ENCODE measurements at regions not wholly inside any gene's neighbourhood (a gene's known extent, or its start where the extent isn't known, plus 50 kb on each side); places are given as distances from the start of the nearest gene placed in this dataset.

GRCh38 chr18:22318745-22319407 lies 98.8 kb downstream of the CTAGE1 start:
- POLR2A ChIA-PET, result no interaction called here
- no peak for TF ChIP-seq CTCF (IDR thresholded peaks at IDR 0.05; ENCODE audit: insufficient read depth in 1 of 2, low read depth in 1 of 2, low read length in 1 of 2, severe bottlenecking in 1 of 2, unreplicated experiment in 1 of 2)
- no peak overlapping the region for H3K27ac Mint-ChIP-seq (ENCODE audit: unreplicated experiment)
- no peaks in the 10 kb centered on the region for H3K9me3 Mint-ChIP-seq (ENCODE audit: unreplicated experiment)
- Histone ChIP-seq H3K36me3 (ENCODE audit: control insufficient read depth, insufficient read depth, low read length) (no peaks in the 10 kb centered on the region), H3K4me1 (no peaks in the 10 kb centered on the region), H3K27me3 (replicated peaks; ENCODE audit: control insufficient read depth, insufficient read depth, low read length) (no peaks in the 10 kb centered on the region), H3K9me3 (no peaks in the 10 kb centered on the region), H3K4me3 (ENCODE audit: low read depth, low read length) (no peak overlapping the region)
- no peak for DNase-seq
- CTCF ChIA-PET, result no interaction called here
- no TSS peak for BruUV-seq (replicated peaks)
- intact Hi-C loops (cut with micrococcal nuclease; ENCODE audit: unreplicated experiment), result no loop called here
- no peaks in the 10 kb centered on the region for H3K36me3 Mint-ChIP-seq (ENCODE audit: insufficient read depth, unreplicated experiment)
- no peaks in the 10 kb centered on the region for H3K4me1 Mint-ChIP-seq (ENCODE audit: low read depth, unreplicated experiment)
- H3K27me3 Mint-ChIP-seq (ENCODE audit: insufficient read depth, unreplicated experiment), result no peaks in the 10 kb centered on the region
- H3K4me3 Mint-ChIP-seq (ENCODE audit: unreplicated experiment), result no peak overlapping the region

- no peaks in the 10 kb centered on the region for H3K4me1 ChIP-seq
- no peak overlapping the region for H3K4me3 ChIP-seq (ENCODE audit: low read depth, low read length)
- Mint-ChIP-seq H3K36me3 (ENCODE audit: insufficient read depth, unreplicated experiment) (no peaks in the 10 kb centered on the region), H3K27ac (ENCODE audit: unreplicated experiment) (no peak overlapping the region), H3K4me3 (ENCODE audit: unreplicated experiment) (no peak overlapping the region), H3K9me3 (ENCODE audit: unreplicated experiment) (no peaks in the 10 kb centered on the region), H3K27me3 (ENCODE audit: insufficient read depth, unreplicated experiment) (no peaks in the 10 kb centered on the region), H3K4me1 (ENCODE audit: low read depth, unreplicated experiment) (no peaks in the 10 kb centered on the region)
- no peak for DNase-seq
- CTCF ChIA-PET, result no interaction called here
- POLR2A ChIA-PET, result no interaction called here
- no peak for TF ChIP-seq CTCF (IDR thresholded peaks at IDR 0.05; ENCODE audit: insufficient read depth in 1 of 2, low read depth in 1 of 2, low read length in 1 of 2, severe bottlenecking in 1 of 2, unreplicated experiment in 1 of 2)
- BruUV-seq (replicated peaks), result no TSS peak
- no peaks in the 10 kb centered on the region for H3K27me3 ChIP-seq (replicated peaks; ENCODE audit: control insufficient read depth, insufficient read depth, low read length)
- no peaks in the 10 kb centered on the region for H3K9me3 ChIP-seq
- intact Hi-C loops (cut with micrococcal nuclease; ENCODE audit: unreplicated experiment), result no loop called here
- no peaks in the 10 kb centered on the region for H3K36me3 ChIP-seq (ENCODE audit: control insufficient read depth, insufficient read depth, low read length)
These were observed 103.3 kb downstream of the CTAGE1 start for GRCh38 chr18:22314420-22314819.

- Mint-ChIP-seq H3K27ac (ENCODE audit: unreplicated experiment) (no peak overlapping the region), H3K9me3 (ENCODE audit: unreplicated experiment) (no peaks in the 10 kb centered on the region), H3K4me3 (ENCODE audit: unreplicated experiment) (no peak overlapping the region), H3K36me3 (ENCODE audit: insufficient read depth, unreplicated experiment) (no peaks in the 10 kb centered on the region), H3K4me1 (ENCODE audit: low read depth, unreplicated experiment) (no peaks in the 10 kb centered on the region), H3K27me3 (ENCODE audit: insufficient read depth, unreplicated experiment) (no peaks in the 10 kb centered on the region)
- Histone ChIP-seq H3K36me3 (ENCODE audit: control insufficient read depth, insufficient read depth, low read length) (no peaks in the 10 kb centered on the region), H3K4me3 (ENCODE audit: low read depth, low read length) (no peak overlapping the region), H3K4me1 (no peaks in the 10 kb centered on the region), H3K27me3 (replicated peaks; ENCODE audit: control insufficient read depth, insufficient read depth, low read length) (no peaks in the 10 kb centered on the region), H3K9me3 (no peaks in the 10 kb centered on the region)
- intact Hi-C loops (cut with micrococcal nuclease; ENCODE audit: unreplicated experiment), result no loop called here
- ChIA-PET CTCF (no interaction called here), POLR2A (no interaction called here)
- BruUV-seq (replicated peaks), result no TSS peak
- no peak for DNase-seq
- no peak for TF ChIP-seq CTCF (IDR thresholded peaks at IDR 0.05; ENCODE audit: insufficient read depth in 1 of 2, low read depth in 1 of 2, low read length in 1 of 2, severe bottlenecking in 1 of 2, unreplicated experiment in 1 of 2)
These were observed 103.7 kb downstream of the CTAGE1 start for GRCh38 chr18:22314001-22314400.

Data from Caco-2 (cell line).